Stimulated activated naive CD8-positive, alpha-beta T cell treated with anti-CD3 and anti-CD28 coated beads, Interleukin-15, Interleukin-2, amounts not matched to agents 100 ng/mL and 50 ng/mL, for 24 hours (primary cell): ENCODE measurements at regions not wholly inside any gene's neighbourhood (a gene's known extent, or its start where the extent isn't known, plus 50 kb on each side); places are given as distances from the start of the nearest gene placed in this dataset.
A peak's percentile ranks its signal among the peaks of the same experiment; 100 is the strongest.

Experiments used
- H3K27ac Mint-ChIP-seq: one replicate; pipeline ENCODE4 v1.8.0; 2021; ENCODE audit warnings: mild to moderate bottlenecking, mixed read lengths
- H3K27me3 Mint-ChIP-seq: one replicate; pipeline ENCODE4 v1.8.0; 2021; ENCODE audit warnings: mixed read lengths
- H3K36me3 Mint-ChIP-seq: one replicate; pipeline ENCODE4 v1.8.0; 2021; ENCODE audit warnings: low read depth, mixed read lengths
- H3K4me1 Mint-ChIP-seq: one replicate; pipeline ENCODE4 v1.8.0; 2021; ENCODE audit warnings: low read depth, mixed read lengths
- H3K4me3 Mint-ChIP-seq: one replicate; pipeline ENCODE4 v1.8.0; 2021; ENCODE audit warnings: mild to moderate bottlenecking, mixed read lengths
- H3K9me3 Mint-ChIP-seq: one replicate; pipeline ENCODE4 v1.8.0; 2021; ENCODE audit warnings: mixed read lengths

DNA sequence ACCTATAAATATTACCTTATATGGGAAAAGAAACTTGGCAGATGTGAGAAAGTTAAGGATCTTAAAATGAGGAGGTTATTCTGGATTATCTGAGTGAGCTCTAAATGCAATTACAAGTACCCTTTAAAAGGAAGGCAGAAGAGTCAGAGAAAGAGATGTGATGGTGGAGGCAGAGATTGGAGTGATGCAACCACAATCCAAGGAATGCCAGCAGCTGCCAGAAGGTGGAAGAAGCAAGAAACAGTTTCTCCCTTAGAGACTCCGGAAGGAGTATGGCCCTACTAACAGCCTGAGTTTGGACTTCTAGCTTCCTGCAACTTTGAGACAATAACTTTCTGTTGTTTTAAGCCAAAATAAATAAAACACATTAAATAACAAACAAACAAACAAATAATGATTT, 108.7 kb upstream of the PRLR start:
- Mint-ChIP-seq H3K27me3 (peaks cover 9% of the 10 kb centered on the region), H3K36me3 (no peaks in the 10 kb centered on the region), H3K27ac (no peak overlapping the region), H3K9me3 (peaks cover 3% of the 10 kb centered on the region), H3K4me1 (no peaks in the 10 kb centered on the region), H3K4me3 (no peak overlapping the region)

DNA sequence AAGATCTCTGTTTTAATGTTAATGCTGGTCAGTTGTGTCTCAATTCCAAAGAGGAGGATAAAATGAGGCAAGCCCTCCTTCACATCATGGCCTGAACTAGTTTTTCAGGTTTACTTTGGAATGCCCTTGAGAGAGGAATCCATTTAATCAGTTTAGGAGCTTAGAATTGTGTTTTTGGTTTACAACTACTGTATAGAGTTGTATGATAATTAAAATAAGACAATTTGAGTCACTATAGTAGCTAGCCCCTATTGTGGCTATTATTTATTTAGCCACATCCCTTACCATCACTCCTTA, 107.8 kb upstream of the PRLR start:
- Mint-ChIP-seq H3K27ac (no peak overlapping the region), H3K36me3 (no peaks in the 10 kb centered on the region), H3K27me3 (peaks cover 6% of the 10 kb centered on the region), H3K4me1 (no peaks in the 10 kb centered on the region), H3K9me3 (no peaks in the 10 kb centered on the region), H3K4me3 (no peak overlapping the region)

DNA sequence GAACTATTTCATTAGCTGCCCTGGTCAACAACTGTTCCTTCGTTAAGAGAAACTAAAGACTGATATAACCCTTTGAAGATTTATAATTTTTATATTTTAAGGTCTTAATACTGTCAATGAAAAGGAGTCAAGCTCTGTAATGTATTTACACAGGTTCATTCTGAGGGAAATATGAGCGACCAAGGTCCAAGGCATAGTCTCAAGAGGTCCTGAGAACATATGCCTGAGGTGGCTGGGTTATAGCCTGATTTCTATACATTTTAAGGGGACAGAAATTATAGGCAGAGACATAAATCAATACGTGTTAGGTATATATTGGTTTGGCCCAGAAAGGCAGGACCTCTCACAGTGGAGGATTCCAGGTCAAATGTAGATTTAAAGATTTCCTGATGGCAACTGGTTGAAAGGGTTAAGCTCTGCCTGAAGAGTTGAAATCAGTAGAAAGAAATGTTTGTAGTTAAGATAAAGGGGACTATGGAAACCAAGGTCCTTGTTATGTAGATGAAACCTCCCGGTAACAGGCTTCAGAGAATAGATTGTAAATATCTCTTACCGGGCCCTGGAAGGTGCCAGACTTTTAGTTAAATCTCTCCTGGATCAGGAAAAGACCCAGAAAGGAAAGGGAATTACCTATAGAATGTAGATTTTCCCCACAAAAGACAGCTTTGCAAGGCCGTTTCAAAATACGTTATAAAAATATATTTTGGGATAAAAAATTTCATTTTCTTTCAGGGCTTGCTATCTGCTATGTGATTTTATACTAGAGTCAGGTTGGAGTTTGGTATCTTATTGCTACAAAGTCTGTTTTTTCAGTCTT, 107.3 kb upstream of the PRLR start:
- no peaks in the 10 kb centered on the region for H3K4me1 Mint-ChIP-seq

DNA sequence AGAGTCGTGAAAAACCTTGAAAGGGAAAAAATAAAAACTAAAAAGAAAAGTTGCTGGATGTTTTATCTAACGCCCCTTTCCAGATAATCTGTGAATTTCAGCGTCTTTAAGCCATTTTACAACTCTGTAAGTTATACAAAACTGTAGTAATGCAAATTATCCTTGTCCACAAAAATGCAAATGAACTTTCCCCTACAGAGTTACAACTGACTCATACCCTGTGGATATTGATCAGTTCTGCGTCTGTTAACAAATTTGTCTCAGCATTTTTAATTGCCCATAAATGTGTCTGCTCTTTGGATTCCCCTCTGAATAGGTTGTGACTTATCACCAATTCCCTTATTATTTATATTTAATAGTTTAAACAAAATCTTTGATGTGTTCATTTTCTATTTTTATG, 105.9 kb upstream of the PRLR start:
- H3K9me3 Mint-ChIP-seq = no peaks in the 10 kb centered on the region
- H3K36me3 Mint-ChIP-seq = no peaks in the 10 kb centered on the region
- H3K4me1 Mint-ChIP-seq = no peaks in the 10 kb centered on the region
- H3K4me3 Mint-ChIP-seq = no peak overlapping the region
- no peak overlapping the region for H3K27ac Mint-ChIP-seq
- H3K27me3 Mint-ChIP-seq = peaks cover 6% of the 10 kb centered on the region

More for the DNA sequence above, 107.3 kb upstream of the PRLR start:
- peaks cover 6% of the 10 kb centered on the region for H3K27me3 Mint-ChIP-seq
- H3K36me3 Mint-ChIP-seq = no peaks in the 10 kb centered on the region
- no peaks in the 10 kb centered on the region for H3K9me3 Mint-ChIP-seq
- no peak overlapping the region for H3K27ac Mint-ChIP-seq
- H3K4me3 Mint-ChIP-seq = no peak overlapping the region

DNA sequence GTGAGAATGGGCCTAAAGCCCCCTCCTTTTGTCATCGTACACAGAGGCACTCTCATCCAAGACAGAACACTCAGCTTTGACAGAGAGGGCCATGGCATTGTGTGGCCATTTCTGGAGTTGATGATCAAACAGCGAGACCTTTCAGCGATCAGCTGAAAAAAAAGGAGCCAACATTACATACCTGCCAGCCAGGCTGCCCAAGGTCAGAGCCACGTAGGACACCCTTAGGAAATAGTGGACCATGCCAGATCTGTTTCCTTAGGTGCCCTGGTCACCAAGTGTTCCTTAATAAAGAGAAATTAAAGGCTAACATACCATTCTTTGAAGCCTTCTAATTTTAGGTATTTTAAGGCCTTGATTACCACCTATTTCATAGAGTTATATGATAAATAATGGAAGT, 105.5 kb upstream of the PRLR start:
- H3K27ac Mint-ChIP-seq = no peak overlapping the region

DNA sequence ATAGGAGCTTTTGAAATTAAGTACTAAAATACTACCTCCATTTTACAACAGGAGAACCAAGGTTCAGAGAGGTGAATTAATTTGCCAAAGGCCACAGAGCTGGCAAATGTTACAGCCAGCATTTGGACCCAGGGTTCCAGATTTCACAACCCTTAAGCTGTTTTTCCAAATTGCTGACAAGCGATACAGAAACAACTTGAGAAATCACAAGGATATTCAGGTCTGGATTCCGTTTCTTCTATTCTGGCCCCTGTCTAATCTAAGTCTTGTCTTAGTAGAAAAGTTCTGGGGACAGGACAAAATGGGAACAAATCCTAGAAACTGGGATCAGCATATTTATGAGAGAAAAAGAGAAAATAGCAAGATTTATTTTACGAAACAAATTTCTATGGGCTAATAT, 103.1 kb upstream of the PRLR start:
- Mint-ChIP-seq H3K4me3 (no peak overlapping the region), H3K9me3 (no peaks in the 10 kb centered on the region), H3K36me3 (no peaks in the 10 kb centered on the region), H3K4me1 (no peaks in the 10 kb centered on the region), H3K27ac (no peak overlapping the region), H3K27me3 (peaks cover 6% of the 10 kb centered on the region)

More for the DNA sequence above, 105.5 kb upstream of the PRLR start:
- no peaks in the 10 kb centered on the region for H3K36me3 Mint-ChIP-seq
- peaks cover 6% of the 10 kb centered on the region for H3K27me3 Mint-ChIP-seq
- H3K9me3 Mint-ChIP-seq = no peaks in the 10 kb centered on the region
- no peak overlapping the region for H3K4me3 Mint-ChIP-seq
- H3K4me1 Mint-ChIP-seq = no peaks in the 10 kb centered on the region

DNA sequence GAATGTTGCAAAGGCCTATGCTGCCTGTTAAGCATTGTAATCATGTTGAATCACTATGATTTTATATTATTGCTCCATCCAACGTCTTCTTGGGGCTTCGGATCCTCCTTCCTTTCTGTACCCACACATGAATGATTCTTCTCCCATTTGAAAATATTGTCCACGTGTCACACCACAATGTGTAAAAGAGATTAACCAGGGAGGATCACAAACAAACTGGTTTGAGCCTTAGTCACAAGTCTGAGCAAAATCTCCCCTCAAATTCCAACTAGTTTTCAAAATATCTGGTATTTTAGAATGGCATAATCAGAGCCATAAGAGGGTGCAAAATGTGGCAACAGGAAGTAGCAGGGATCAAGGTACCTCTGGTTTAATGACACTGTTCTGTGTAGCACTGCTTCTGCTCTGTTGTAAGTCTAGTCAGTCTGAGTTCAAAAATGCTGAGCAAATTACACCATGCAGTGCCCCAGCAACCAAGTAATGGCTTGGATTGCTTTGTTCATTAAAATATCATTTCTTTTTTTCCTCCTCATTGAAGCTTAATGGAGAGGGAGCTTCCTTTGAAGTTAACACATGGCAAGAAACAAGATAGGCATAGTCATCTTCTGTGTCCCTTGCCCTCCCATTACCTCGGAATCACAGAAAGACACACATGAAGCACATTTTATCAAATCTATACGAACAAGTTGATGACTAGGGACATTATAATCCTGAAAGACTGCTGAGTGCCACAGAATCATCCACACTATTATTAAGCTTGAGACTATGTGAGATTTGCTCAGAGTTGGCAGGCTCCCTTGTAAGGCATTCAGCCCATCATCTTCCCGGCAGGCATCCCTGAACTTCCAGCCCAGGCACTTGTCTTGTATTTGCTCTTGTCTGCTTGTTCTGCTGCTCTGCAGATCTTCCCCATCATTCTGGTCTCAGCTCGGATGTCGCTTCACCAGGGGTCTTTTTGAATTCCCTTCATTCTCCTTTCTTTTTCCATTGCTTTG, 102.0 kb upstream of the PRLR start:
- H3K4me1 Mint-ChIP-seq = no peaks in the 10 kb centered on the region
- no peak overlapping the region for H3K4me3 Mint-ChIP-seq
- no peaks in the 10 kb centered on the region for H3K36me3 Mint-ChIP-seq
- peaks cover 6% of the 10 kb centered on the region for H3K27me3 Mint-ChIP-seq
- H3K9me3 Mint-ChIP-seq = peaks cover under 1% of the 10 kb centered on the region
- no peak overlapping the region for H3K27ac Mint-ChIP-seq

DNA sequence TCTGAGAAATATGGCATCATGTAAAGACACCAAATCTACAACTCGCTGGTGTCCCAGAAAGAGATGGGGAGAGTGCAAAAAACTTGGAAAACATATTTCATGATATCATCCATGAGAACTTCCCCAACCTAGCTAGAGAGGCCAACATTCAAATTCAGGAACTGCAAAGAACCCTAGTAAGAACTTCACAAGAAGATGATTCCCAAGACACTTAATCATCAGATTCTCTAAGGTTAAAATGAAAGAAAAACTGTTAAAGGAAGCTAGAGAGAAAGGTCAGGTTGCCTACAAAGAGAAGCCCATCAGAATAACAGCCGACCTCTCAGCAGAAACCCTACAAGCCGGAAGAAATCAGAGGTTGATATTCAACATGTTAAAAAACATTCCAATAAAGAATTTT, 95.5 kb upstream of the PRLR start:
- peaks cover 34% of the 10 kb centered on the region for H3K27me3 Mint-ChIP-seq
- H3K27ac Mint-ChIP-seq = no peak overlapping the region
- no peak overlapping the region for H3K4me3 Mint-ChIP-seq
- peaks cover 10% of the 10 kb centered on the region for H3K9me3 Mint-ChIP-seq
- no peaks in the 10 kb centered on the region for H3K4me1 Mint-ChIP-seq
- no peaks in the 10 kb centered on the region for H3K36me3 Mint-ChIP-seq

DNA sequence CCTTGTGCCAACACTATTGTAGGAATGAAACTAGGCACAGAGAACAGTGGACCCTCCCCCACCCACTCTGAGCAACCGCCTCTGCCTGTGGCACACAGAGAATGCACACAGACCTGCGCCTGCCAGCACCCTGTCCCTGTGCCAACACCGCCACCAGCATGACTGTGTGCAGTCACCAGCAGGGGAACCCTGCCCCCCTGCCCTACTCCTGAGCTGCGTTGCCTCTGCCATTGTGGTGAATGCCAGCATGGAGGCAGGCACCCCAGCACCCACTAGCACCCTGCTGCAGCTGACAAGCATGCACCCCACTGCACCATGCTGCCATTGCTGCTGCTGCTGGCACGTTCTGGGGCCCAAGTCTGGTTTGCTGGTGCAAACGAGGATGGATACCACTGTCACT, 94.4 kb upstream of the PRLR start:
- peaks cover 10% of the 10 kb centered on the region for H3K9me3 Mint-ChIP-seq
- peaks cover 10% of the 10 kb centered on the region for H3K4me1 Mint-ChIP-seq
- no peak overlapping the region for H3K27ac Mint-ChIP-seq
- H3K4me3 Mint-ChIP-seq = no peak overlapping the region
- no peaks in the 10 kb centered on the region for H3K36me3 Mint-ChIP-seq
- H3K27me3 Mint-ChIP-seq = peaks cover 34% of the 10 kb centered on the region

DNA sequence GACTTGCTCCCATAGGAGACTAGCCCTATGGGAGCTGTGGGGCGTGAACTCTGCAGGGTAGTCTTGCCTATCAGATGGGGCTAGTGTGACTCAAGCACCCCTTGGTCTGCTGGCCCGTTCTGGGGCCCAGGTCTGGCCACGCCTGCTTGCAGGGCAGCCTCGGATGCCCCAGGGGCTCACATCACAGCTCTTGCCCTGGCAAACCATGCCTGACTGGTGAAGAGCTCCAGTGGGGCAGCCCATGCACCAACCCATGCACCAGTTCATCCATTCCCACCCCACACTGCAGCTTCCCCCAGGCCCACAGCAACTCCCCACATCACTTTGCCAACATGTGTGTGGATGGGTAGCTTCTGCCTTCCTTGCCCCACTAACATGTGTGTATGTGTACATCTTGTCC, 93.9 kb upstream of the PRLR start:
- Mint-ChIP-seq H3K9me3 (peaks cover 10% of the 10 kb centered on the region), H3K27ac (no peak overlapping the region), H3K36me3 (no peaks in the 10 kb centered on the region), H3K4me1 (peaks cover 15% of the 10 kb centered on the region), H3K27me3 (peaks cover 34% of the 10 kb centered on the region), H3K4me3 (no peak overlapping the region)

DNA sequence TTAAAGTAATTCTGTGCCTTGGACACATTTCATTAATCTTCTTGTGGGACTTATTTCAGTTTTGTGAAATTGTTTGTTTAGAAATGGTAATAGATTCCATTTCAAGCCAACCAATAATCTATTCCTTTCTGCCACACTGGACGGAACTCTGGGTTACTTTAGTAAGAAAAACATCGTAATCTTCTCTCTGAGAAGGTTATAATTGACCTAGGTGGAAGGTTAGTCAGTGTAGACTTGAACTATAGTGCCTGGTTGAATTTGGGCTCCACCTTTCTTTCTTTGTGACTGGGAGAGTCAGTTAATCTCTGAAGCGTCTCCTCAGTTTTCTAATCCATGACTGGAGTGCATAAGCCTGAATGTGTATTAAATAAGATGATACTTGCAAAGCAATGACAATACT, 89.7 kb upstream of the PRLR start:
- H3K4me3 Mint-ChIP-seq = peak overlapping the region; percentile 2

DNA sequence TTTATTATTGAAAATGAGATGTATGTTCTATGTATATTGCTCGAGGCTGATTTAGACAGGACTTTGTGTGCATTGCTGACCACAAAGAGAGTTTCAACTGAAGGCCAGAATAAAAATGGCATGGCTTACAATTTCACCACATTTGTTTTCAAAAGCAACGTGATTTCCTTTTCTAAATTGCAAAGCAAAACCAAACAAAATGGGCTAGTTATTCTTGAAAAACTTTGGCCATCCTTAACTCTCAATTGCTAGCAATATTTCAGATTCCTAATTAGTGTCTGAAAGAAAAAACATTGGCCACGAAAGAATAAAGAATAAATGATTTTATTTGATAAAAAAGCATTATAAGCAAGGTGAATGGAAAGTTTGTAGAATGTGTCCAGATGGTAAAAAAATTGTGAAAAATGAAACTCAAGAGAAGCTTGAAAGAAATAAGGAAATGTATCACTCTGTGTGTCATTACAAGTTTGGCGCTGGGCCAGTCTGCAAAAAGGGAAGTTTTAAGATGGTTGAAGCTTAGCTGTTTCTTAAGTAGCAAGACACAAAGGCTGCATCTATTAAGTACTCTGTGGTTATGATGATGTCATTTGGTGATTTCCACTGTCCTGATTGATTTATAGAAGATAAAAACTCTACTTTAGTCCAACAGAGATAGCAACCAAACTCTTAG, 89.2 kb upstream of the PRLR start:
- Mint-ChIP-seq H3K4me3 (peak overlapping the region; percentile 2), H3K4me1 (peaks cover 43% of the 10 kb centered on the region), H3K27ac (peak overlapping the region; percentile 75), H3K9me3 (peaks cover 6% of the 10 kb centered on the region), H3K27me3 (peaks cover 17% of the 10 kb centered on the region), H3K36me3 (no peaks in the 10 kb centered on the region)

More for the DNA sequence above, 89.7 kb upstream of the PRLR start:
- H3K9me3 Mint-ChIP-seq = peaks cover 6% of the 10 kb centered on the region
- H3K36me3 Mint-ChIP-seq = no peaks in the 10 kb centered on the region
- peaks cover 17% of the 10 kb centered on the region for H3K27me3 Mint-ChIP-seq
- H3K27ac Mint-ChIP-seq = peak overlapping the region; percentile 75
- H3K4me1 Mint-ChIP-seq = peaks cover 43% of the 10 kb centered on the region

DNA sequence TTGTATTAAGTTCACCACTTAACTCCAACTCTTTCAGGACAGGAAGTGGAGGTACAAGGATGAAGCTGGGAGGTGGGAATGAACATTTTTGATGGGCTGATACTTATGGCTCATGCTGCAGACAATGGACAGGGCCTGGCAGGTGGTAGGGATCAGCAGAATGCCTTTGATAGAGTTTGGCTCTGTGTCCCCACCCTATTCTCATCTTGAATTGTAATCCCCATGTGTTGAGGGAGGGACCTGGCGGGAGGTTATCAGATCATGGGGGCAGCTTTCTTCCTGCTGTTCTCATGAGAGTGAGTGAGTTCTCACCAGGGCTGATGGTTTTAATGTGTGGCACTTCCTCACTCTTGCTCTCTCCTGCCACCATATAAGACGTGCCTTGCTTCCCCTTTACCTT, 87.3 kb upstream of the PRLR start:
- peaks cover 43% of the 10 kb centered on the region for H3K4me1 Mint-ChIP-seq
- H3K4me3 Mint-ChIP-seq = no peak overlapping the region
- no peaks in the 10 kb centered on the region for H3K36me3 Mint-ChIP-seq
- H3K27ac Mint-ChIP-seq = no peak overlapping the region
- peaks cover 6% of the 10 kb centered on the region for H3K9me3 Mint-ChIP-seq
- peaks cover 8% of the 10 kb centered on the region for H3K27me3 Mint-ChIP-seq

DNA sequence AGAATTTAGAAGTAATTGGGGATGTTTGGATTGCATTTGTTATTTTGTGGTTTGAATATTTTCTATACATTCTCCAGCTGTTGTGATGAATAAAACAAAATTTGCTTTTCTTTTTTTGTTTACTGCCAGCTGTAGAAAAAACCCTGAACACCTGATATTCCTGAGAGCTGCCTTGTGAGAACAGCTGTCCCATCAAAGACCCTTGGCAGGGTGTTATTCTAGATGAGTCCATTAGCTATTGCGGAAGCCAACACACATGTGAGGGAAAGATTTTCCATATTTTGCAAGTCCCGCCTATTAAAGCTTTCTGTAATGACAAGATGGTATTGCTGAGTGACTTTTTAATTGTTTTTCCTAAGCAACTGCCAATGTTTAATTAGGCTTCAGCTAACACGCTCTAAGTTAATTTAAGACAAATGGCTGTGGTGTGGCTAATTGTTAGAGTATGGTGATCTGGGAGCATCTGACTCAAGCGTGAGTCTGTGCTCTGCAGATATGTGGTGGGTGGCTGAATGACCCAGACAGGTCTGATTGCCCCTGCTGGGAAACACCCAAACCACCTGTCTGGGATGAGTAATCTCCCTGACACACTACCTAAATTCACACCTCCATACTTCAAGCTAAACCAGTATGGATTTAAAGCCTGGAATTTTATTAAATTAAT, 86.5 kb upstream of the PRLR start:
- peaks cover 10% of the 10 kb centered on the region for H3K27me3 Mint-ChIP-seq
- H3K27ac Mint-ChIP-seq = no peak overlapping the region
- H3K36me3 Mint-ChIP-seq = no peaks in the 10 kb centered on the region
- H3K9me3 Mint-ChIP-seq = peaks cover 6% of the 10 kb centered on the region
- H3K4me3 Mint-ChIP-seq = no peak overlapping the region
- H3K4me1 Mint-ChIP-seq = peaks cover 43% of the 10 kb centered on the region
